ENCODE measurements at regions not wholly inside any gene's neighbourhood (a gene's known extent, or its start where the extent isn't known, plus 50 kb on each side); places are given as distances from the start of the nearest gene placed in this dataset.
"Not testable (repeated sequence)": the region's sequence is repeated elsewhere in the genome, so short reads cannot be mapped to it uniquely, and the experiment has no call there.

- H3K27me3 Mint-ChIP-seq (ENCODE audit: unreplicated experiment), result no peaks in the 10 kb centered on the region
- no peak for DNase-seq
- BruUV-seq (replicated peaks), result no TSS peak
- CTCF ChIA-PET, result no interaction called here
- no peak overlapping the region for H3K27ac Mint-ChIP-seq (ENCODE audit: unreplicated experiment)
- no peaks in the 10 kb centered on the region for H3K4me1 Mint-ChIP-seq (ENCODE audit: low read depth, unreplicated experiment)
- H3K4me3 Mint-ChIP-seq (ENCODE audit: low read depth, unreplicated experiment), result no peak overlapping the region
- no peaks in the 10 kb centered on the region for H3K36me3 Mint-ChIP-seq (ENCODE audit: insufficient read depth, unreplicated experiment)
- no peak for TF ChIP-seq CTCF (IDR thresholded peaks at IDR 0.05; ENCODE audit: unreplicated experiment)
- intact Hi-C loops (cut with micrococcal nuclease; ENCODE audit: unreplicated experiment), result no loop called here
- no peaks in the 10 kb centered on the region for H3K9me3 Mint-ChIP-seq (ENCODE audit: low read depth, unreplicated experiment)
Measured at GRCh38 chr4:60683973-60684372, 516.2 kb upstream of the ADGRL3 start.

- H3K4me3 Mint-ChIP-seq (ENCODE audit: low read depth, unreplicated experiment); H3K27me3 Mint-ChIP-seq (ENCODE audit: unreplicated experiment); BruUV-seq (replicated peaks); H3K36me3 Mint-ChIP-seq (ENCODE audit: insufficient read depth, unreplicated experiment); H3K27ac Mint-ChIP-seq (ENCODE audit: unreplicated experiment); H3K9me3 Mint-ChIP-seq (ENCODE audit: low read depth, unreplicated experiment); CTCF ChIA-PET; DNase-seq; H3K4me1 Mint-ChIP-seq (ENCODE audit: low read depth, unreplicated experiment); intact Hi-C loops (cut with micrococcal nuclease; ENCODE audit: unreplicated experiment): not testable (repeated sequence)
Measured at GRCh38 chr4:60696062-60696461, 504.1 kb upstream of the ADGRL3 start.

- H3K4me3 Mint-ChIP-seq (ENCODE audit: low read depth, unreplicated experiment), result no peak overlapping the region
- intact Hi-C loops (cut with micrococcal nuclease; ENCODE audit: unreplicated experiment), result no loop called here
- TF ChIP-seq CTCF (IDR thresholded peaks at IDR 0.05; ENCODE audit: unreplicated experiment), result no peak
- BruUV-seq (replicated peaks), result no TSS peak
- DNase-seq, result no peak
- no peak overlapping the region for H3K27ac Mint-ChIP-seq (ENCODE audit: unreplicated experiment)
- H3K9me3 Mint-ChIP-seq (ENCODE audit: low read depth, unreplicated experiment), result peaks cover 3% of the 10 kb centered on the region
- H3K4me1 Mint-ChIP-seq (ENCODE audit: low read depth, unreplicated experiment), result no peaks in the 10 kb centered on the region
- no peaks in the 10 kb centered on the region for H3K27me3 Mint-ChIP-seq (ENCODE audit: unreplicated experiment)
- no peaks in the 10 kb centered on the region for H3K36me3 Mint-ChIP-seq (ENCODE audit: insufficient read depth, unreplicated experiment)
- CTCF ChIA-PET, result no interaction called here
Measured at GRCh38 chr4:60709061-60709460, 491.1 kb upstream of the ADGRL3 start.

- intact Hi-C loops (cut with micrococcal nuclease; ENCODE audit: unreplicated experiment), result no loop called here
- no peak for TF ChIP-seq CTCF (IDR thresholded peaks at IDR 0.05; ENCODE audit: unreplicated experiment)
- CTCF ChIA-PET, result no interaction called here
- no peak for DNase-seq
- Mint-ChIP-seq H3K4me1 (ENCODE audit: low read depth, unreplicated experiment) (no peaks in the 10 kb centered on the region), H3K4me3 (ENCODE audit: low read depth, unreplicated experiment) (no peak overlapping the region), H3K27ac (ENCODE audit: unreplicated experiment) (no peak overlapping the region), H3K9me3 (ENCODE audit: low read depth, unreplicated experiment) (peaks cover 3% of the 10 kb centered on the region), H3K27me3 (ENCODE audit: unreplicated experiment) (no peaks in the 10 kb centered on the region), H3K36me3 (ENCODE audit: insufficient read depth, unreplicated experiment) (no peaks in the 10 kb centered on the region)
- no TSS peak for BruUV-seq (replicated peaks)
Measured at GRCh38 chr4:60718874-60719273, 481.3 kb upstream of the ADGRL3 start.

- Mint-ChIP-seq H3K27ac (ENCODE audit: unreplicated experiment) (no peak overlapping the region), H3K4me1 (ENCODE audit: low read depth, unreplicated experiment) (no peaks in the 10 kb centered on the region), H3K4me3 (ENCODE audit: low read depth, unreplicated experiment) (no peak overlapping the region), H3K27me3 (ENCODE audit: unreplicated experiment) (no peaks in the 10 kb centered on the region), H3K36me3 (ENCODE audit: insufficient read depth, unreplicated experiment) (no peaks in the 10 kb centered on the region), H3K9me3 (ENCODE audit: low read depth, unreplicated experiment) (no peaks in the 10 kb centered on the region)
- CTCF ChIA-PET, result no interaction called here
- no peak for DNase-seq
- TF ChIP-seq CTCF (IDR thresholded peaks at IDR 0.05; ENCODE audit: unreplicated experiment), result no peak
- no TSS peak for BruUV-seq (replicated peaks)
- intact Hi-C loops (cut with micrococcal nuclease; ENCODE audit: unreplicated experiment), result no loop called here
Measured at GRCh38 chr4:60721685-60722084, 478.4 kb upstream of the ADGRL3 start.

Data from Calu3 (cell line).